Dendritic cell treated with granulocyte-macrophage colony-stimulating factor and Interleukin-4, amounts not matched to agents 40 ng/mL and 50 ng/mL, for 4 days (primary cell): ENCODE measurements at regions not wholly inside any gene's neighbourhood (a gene's known extent, or its start where the extent isn't known, plus 50 kb on each side); places are given as distances from the start of the nearest gene placed in this dataset.

Experiments used
- H3K27ac Mint-ChIP-seq: one replicate; pipeline ENCODE4 v1.8.0; 2022; ENCODE audit warnings: mild to moderate bottlenecking, mixed read lengths
- H3K27me3 Mint-ChIP-seq: one replicate; pipeline ENCODE4 v1.8.0; 2022; ENCODE audit warnings: mild to moderate bottlenecking, mixed read lengths
- H3K36me3 Mint-ChIP-seq: one replicate; pipeline ENCODE4 v1.8.0; 2022; ENCODE audit warnings: low read depth, mixed read lengths
- H3K4me1 Mint-ChIP-seq: one replicate; pipeline ENCODE4 v1.8.0; 2022; ENCODE audit warnings: low read depth, mixed read lengths
- H3K4me3 Mint-ChIP-seq: one replicate; pipeline ENCODE4 v1.8.0; 2022; ENCODE audit warnings: mild to moderate bottlenecking, moderate library complexity, mixed read lengths
- H3K9me3 Mint-ChIP-seq: one replicate; pipeline ENCODE4 v1.8.0; 2022; ENCODE audit warnings: mixed read lengths
- intact Hi-C: fragments of 100-400 bp; cut with micrococcal nuclease; formaldehyde crosslinking; loops from one replicate; pipeline ENCODE4 v1.15.0; 2022

- Mint-ChIP-seq H3K9me3 (no peaks in the 10 kb centered on the region), H3K27me3 (no peaks in the 10 kb centered on the region), H3K4me3 (peak overlapping the region; percentile 94), H3K4me1 (peaks cover 79% of the 10 kb centered on the region), H3K36me3 (peaks cover 62% of the 10 kb centered on the region), H3K27ac (peak overlapping the region; percentile 96)
- intact Hi-C loops: loop anchor here (2.0 kb wide), 1 partner anchor 14 kb away; no protein-coding TSS in a partner anchor
Measured at GRCh38 chr22:46054091-46055073, 77.4 kb upstream of the WNT7B start.

GRCh38 chr22:46055181-46055875, 78.4 kb upstream of the WNT7B start:
- H3K27me3 Mint-ChIP-seq: peaks cover 3% of the 10 kb centered on the region
- intact Hi-C loops: loop anchor here (2.0 kb wide), 1 partner anchor 13 kb away; no protein-coding TSS in a partner anchor
- no peaks in the 10 kb centered on the region for H3K9me3 Mint-ChIP-seq
- H3K36me3 Mint-ChIP-seq: peaks cover 55% of the 10 kb centered on the region
- H3K27ac Mint-ChIP-seq: peak overlapping the region; percentile 96
- H3K4me1 Mint-ChIP-seq: peaks cover 76% of the 10 kb centered on the region
- H3K4me3 Mint-ChIP-seq: peak overlapping the region; percentile 87

DNA sequence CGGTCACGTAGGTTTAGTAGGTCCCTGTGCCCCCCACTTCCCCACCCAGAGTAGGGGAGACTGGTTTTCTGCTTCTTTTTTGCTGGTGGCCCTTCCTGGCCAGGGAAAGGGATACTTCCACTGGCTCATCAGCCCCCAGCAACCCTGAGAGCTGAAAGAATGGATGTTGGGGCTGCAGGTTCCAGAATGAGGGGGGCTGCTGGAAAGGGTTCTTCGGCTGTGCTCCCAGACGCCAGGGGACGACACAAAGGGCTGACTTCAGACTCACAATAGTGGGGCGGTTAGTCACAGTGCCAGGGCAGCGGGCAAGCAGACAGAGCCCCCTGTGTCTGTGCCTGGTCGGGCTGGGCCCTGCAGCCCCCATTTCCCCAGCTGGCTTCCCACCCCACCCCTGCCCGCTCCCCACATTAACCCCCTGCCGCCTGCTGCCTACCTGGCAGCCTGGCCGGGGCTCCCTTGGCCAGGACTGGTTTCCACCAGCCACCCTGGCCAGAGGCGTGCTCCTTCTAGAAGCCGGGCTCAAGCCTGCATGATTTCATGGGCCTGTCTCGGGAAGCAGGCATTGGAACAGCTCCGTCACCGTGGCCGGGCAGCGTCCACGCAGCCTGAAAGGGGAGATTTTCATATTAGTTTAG, 79.1 kb upstream of the WNT7B start:
- H3K27me3 Mint-ChIP-seq: peaks cover 3% of the 10 kb centered on the region
- intact Hi-C loops: loop anchor here (2.0 kb wide), 1 partner anchor 13 kb away; no protein-coding TSS in a partner anchor
- H3K27ac Mint-ChIP-seq: no peak overlapping the region
- no peaks in the 10 kb centered on the region for H3K9me3 Mint-ChIP-seq
- H3K36me3 Mint-ChIP-seq: peaks cover 48% of the 10 kb centered on the region
- no peak overlapping the region for H3K4me3 Mint-ChIP-seq
- peaks cover 69% of the 10 kb centered on the region for H3K4me1 Mint-ChIP-seq

- Mint-ChIP-seq H3K27ac (no peak overlapping the region), H3K9me3 (no peaks in the 10 kb centered on the region), H3K4me1 (peaks cover 62% of the 10 kb centered on the region), H3K27me3 (peaks cover 3% of the 10 kb centered on the region), H3K36me3 (peaks cover 42% of the 10 kb centered on the region), H3K4me3 (no peak overlapping the region)
- intact Hi-C loops: no loop called here
Measured at GRCh38 chr22:46056546-46057245, 79.7 kb upstream of the WNT7B start.

DNA sequence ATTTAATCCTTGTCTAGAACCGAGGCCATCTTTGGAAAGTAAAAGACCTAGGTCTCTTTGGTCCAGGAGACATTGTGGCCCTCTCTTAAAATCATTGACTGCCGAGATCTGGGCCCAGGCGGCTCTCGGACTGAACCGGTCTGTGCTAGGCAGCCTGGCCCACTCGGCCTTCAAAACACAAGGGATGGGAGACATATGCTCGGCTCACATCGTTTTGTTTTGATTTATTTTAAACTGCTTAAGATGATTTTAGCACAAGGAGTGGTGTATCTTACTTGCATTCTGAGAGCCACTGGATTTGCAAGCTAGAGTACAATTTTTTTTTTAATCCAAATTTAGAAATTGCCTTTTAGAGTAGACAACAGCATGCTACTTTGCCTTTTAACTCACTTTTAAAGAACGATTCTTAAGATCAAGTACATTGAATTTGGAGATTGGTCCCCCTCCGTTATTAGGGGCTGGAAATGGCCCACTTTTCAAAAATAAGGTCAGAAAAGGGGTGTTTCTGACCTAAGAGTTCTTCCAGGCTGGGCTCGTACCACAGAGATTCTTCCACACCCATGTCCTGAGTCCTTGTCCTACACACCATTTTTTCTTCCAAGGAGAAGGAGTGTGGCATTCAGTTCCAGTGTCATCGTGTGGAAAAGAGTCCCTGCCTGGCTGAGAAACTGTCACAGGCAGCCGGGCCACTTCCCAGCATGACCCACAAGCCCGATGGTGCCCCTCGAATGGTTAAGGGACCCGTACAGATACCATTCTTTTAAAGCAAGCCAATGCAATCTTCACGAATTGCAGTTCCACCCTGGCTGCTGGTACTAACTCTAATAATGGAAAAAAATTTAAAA, 80.5 kb upstream of the WNT7B start:
- Mint-ChIP-seq H3K9me3 (no peaks in the 10 kb centered on the region), H3K4me3 (peak overlapping the region; percentile 48), H3K4me1 (peaks cover 59% of the 10 kb centered on the region), H3K36me3 (peaks cover 49% of the 10 kb centered on the region), H3K27me3 (peaks cover 3% of the 10 kb centered on the region), H3K27ac (peak overlapping the region; percentile 78)
- intact Hi-C loops: no loop called here

DNA sequence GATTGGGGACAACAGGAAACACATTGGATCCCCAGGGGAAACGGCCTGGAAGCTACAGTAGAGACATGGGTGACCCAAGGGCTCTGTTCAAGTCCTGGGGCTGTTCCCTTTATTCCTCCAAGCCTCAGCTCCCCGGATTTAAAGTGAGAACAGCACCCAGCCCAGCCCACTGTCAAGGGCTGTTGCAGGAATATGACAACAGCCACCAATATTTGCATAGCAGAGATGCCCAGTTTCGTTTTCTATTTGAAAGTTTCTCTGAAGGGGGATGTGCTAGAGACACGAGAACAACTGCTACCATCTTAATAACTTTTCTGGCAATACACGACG, 81.1 kb upstream of the WNT7B start:
- peaks cover 57% of the 10 kb centered on the region for H3K4me1 Mint-ChIP-seq

DNA sequence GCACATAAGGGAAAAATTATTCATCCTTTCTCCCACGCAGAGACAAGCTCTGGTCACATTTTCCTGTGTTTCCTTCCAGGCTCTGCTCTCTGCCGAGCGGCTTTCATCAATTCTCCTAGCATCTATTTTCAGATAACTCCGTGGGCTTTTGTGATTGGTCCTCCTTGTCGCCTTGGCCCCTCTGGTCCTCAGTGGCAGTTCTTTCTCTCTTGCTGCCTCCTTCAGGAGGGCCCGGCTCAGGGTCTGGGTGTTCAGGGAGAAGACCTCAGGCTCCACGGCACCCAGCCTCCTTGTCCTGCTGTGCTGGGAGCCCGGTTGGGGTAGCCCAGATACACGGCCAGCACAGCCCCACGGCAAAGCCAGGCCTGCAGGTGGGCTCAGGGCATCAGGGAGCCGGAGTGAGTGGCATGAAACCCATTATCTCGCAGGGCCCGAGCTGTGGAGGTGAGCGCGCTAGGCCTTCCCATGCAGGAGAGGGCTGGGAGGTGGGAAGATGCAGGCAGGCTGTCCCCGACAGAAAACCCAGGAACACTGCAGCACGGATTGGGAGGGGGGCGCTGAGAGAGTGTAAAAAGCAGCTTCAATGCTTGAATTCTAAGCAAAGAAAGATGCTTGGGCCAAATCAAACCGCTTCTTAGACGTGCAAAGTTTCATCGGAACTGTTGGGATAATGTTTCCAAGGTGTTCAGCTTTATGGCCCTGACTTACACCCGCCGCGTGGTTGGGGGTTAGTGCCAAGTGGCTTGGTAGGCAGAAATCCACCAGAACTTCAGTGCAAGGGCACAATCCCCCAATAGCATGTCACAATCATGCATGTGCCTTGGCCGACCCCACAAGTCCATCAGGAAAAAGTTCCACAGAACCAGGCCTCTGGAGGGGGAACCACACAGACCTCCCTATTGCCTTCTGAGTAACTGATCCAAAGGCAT, 81.9 kb upstream of the WNT7B start:
- intact Hi-C loops: no loop called here
- H3K27ac Mint-ChIP-seq: peak overlapping the region; percentile 78
- H3K36me3 Mint-ChIP-seq: peaks cover 53% of the 10 kb centered on the region
- peaks cover 3% of the 10 kb centered on the region for H3K27me3 Mint-ChIP-seq
- no peak overlapping the region for H3K4me3 Mint-ChIP-seq
- no peaks in the 10 kb centered on the region for H3K9me3 Mint-ChIP-seq
- peaks cover 61% of the 10 kb centered on the region for H3K4me1 Mint-ChIP-seq

More for the DNA sequence above, 81.1 kb upstream of the WNT7B start:
- peak overlapping the region; percentile 78 for H3K27ac Mint-ChIP-seq
- H3K27me3 Mint-ChIP-seq: peaks cover 3% of the 10 kb centered on the region
- H3K9me3 Mint-ChIP-seq: no peaks in the 10 kb centered on the region
- intact Hi-C loops: no loop called here
- H3K4me3 Mint-ChIP-seq: peak overlapping the region; percentile 48
- peaks cover 51% of the 10 kb centered on the region for H3K36me3 Mint-ChIP-seq

- Mint-ChIP-seq H3K27ac (no peak overlapping the region), H3K9me3 (no peaks in the 10 kb centered on the region), H3K27me3 (peaks cover 3% of the 10 kb centered on the region), H3K36me3 (peaks cover 57% of the 10 kb centered on the region), H3K4me1 (peaks cover 65% of the 10 kb centered on the region), H3K4me3 (no peak overlapping the region)
- intact Hi-C loops: no loop called here
Measured at GRCh38 chr22:46060292-46061123, 83.5 kb upstream of the WNT7B start.

DNA sequence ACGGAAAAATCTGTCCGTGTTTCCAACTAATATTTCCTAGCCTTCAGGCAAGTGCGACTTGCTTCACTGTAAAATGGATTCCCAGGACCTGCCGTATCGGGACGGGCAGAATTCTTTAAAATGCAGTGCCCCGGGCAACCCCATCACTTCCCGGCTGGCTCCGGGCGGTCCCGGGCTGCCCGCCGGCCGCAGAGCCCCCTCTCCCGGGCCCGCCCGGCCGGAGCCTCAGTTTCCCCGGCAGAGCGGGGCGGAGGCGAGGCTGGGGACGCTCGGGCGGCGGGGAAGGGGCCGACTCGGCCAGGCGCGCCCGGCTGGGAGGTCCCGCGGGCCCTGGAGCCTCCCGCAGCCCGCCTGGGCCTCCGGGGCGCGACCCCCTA, 84.2 kb upstream of the WNT7B start:
- peaks cover 3% of the 10 kb centered on the region for H3K27me3 Mint-ChIP-seq
- no peaks in the 10 kb centered on the region for H3K9me3 Mint-ChIP-seq
- H3K36me3 Mint-ChIP-seq: peaks cover 51% of the 10 kb centered on the region
- intact Hi-C loops: no loop called here
- H3K4me1 Mint-ChIP-seq: peaks cover 59% of the 10 kb centered on the region
- H3K27ac Mint-ChIP-seq: no peak overlapping the region
- no peak overlapping the region for H3K4me3 Mint-ChIP-seq

DNA sequence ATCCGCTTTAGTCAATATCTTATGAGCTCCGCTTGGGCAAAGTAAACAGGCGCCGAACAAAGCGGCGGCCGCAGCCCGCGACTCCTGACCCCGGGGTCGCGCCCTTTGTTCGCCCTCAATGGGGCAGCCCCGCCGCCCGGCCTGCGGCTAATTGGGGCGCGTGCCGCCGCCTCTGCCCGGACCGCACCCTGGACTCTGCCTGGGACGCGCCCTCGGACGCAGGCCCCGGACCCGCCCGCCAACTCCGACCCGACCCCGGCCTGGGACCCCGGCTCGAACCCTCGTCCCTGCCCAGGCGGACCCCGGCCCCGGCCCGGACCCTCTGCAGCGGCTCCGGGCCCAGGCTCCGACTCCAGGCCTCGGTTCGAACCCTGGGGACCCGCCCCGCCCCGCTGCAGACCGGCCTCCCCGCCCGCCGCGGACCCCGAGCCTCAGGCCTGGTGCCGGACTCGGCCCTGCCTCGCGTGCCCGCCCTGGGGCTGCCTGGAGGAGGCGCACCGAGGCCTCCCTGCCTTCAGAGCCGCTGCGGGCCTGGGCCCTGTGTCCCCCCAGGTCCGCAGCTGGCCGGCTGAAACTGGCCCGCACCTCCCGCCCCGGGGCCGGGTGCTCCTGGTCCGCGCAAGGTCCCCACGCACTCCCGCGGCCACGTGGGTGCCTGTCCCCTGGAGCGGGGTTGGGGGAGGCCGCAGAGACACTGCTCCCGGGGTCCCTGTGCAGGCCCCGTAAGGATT, 84.7 kb upstream of the WNT7B start:
- intact Hi-C loops: no loop called here
- Mint-ChIP-seq H3K27me3 (peaks cover 3% of the 10 kb centered on the region), H3K4me3 (no peak overlapping the region), H3K36me3 (peaks cover 45% of the 10 kb centered on the region), H3K27ac (peak overlapping the region; percentile 26), H3K4me1 (peaks cover 56% of the 10 kb centered on the region), H3K9me3 (no peaks in the 10 kb centered on the region)

DNA sequence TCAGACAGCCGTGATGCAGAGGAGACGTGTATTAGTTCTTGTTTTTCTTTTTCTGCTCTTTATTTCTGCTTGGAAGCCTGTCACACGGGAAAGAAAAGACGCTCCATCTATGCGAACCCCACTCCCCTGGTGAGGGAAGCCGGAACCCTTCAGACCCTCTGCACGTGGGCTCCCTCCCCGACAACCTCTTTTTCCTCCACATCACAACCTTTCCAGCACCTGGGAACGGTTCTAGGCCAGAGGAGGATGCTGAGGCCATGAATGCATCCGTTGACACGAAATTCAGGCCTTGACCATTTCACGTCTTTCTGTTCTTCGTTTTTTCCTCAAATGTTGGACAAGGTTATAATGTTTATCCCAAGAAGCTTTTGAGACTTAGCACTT, 85.3 kb upstream of the WNT7B start:
- H3K9me3 Mint-ChIP-seq: no peaks in the 10 kb centered on the region
- peaks cover 45% of the 10 kb centered on the region for H3K36me3 Mint-ChIP-seq
- H3K27me3 Mint-ChIP-seq: peaks cover 3% of the 10 kb centered on the region
- H3K4me3 Mint-ChIP-seq: no peak overlapping the region
- peak overlapping the region; percentile 26 for H3K27ac Mint-ChIP-seq
- H3K4me1 Mint-ChIP-seq: peaks cover 59% of the 10 kb centered on the region
- intact Hi-C loops: no loop called here
